ENCODE measurements at regions not wholly inside any gene's neighbourhood (a gene's known extent, or its start where the extent isn't known, plus 50 kb on each side); places are given as distances from the start of the nearest gene placed in this dataset.

GRCh38 chr4:174037049-174037448 lies 246.4 kb downstream of the FBXO8 start:
- no peaks in the 10 kb centered on the region for H3K36me3 ChIP-seq (ENCODE audit: control insufficient read depth in 2 of 2, insufficient read depth in 2 of 2, low read length in 1 of 2)
- H3K4me1 ChIP-seq (ENCODE audit: control insufficient read depth in 2 of 2, insufficient read depth in 2 of 2, low read length in 1 of 2): no peaks in the 10 kb centered on the region
- no peaks in the 10 kb centered on the region for H3K27me3 ChIP-seq (ENCODE audit: control insufficient read depth in 1 of 2, insufficient read depth in 2 of 2, low read length in 2 of 2)
- WGBS, 2 donors: 73 to 77% methylated on average over 8 of the region's 8 CpGs
- H3K9me3 ChIP-seq (ENCODE audit: control insufficient read depth in 2 of 2, insufficient read depth in 1 of 2, low read depth in 1 of 2, low read length in 1 of 2): no peaks in the 10 kb centered on the region
- H3K27ac ChIP-seq (ENCODE audit: low read depth in 2 of 2, low read length in 1 of 2): no peak overlapping the region
- H3K4me3 ChIP-seq (ENCODE audit: low read depth in 1 of 2, low read length in 2 of 2): no peak overlapping the region

- Histone ChIP-seq H3K27ac (ENCODE audit: low read depth in 2 of 2, low read length in 1 of 2) (no peak overlapping the region), H3K9me3 (ENCODE audit: control insufficient read depth in 2 of 2, insufficient read depth in 1 of 2, low read depth in 1 of 2, low read length in 1 of 2) (no peaks in the 10 kb centered on the region), H3K36me3 (ENCODE audit: control insufficient read depth in 2 of 2, insufficient read depth in 2 of 2, low read length in 1 of 2) (no peaks in the 10 kb centered on the region), H3K27me3 (ENCODE audit: control insufficient read depth in 1 of 2, insufficient read depth in 2 of 2, low read length in 2 of 2) (no peaks in the 10 kb centered on the region), H3K4me1 (ENCODE audit: control insufficient read depth in 2 of 2, insufficient read depth in 2 of 2, low read length in 1 of 2) (no peaks in the 10 kb centered on the region), H3K4me3 (ENCODE audit: low read depth in 1 of 2, low read length in 2 of 2) (no peak overlapping the region)
- 79 to 82% methylated on average over 4 of the region's 4 CpGs for WGBS, 2 donors
Measured at GRCh38 chr4:174036576-174036975, 246.9 kb downstream of the FBXO8 start.

GRCh38 chr4:174036111-174036510 lies 247.4 kb downstream of the FBXO8 start:
- Histone ChIP-seq H3K36me3 (ENCODE audit: control insufficient read depth in 2 of 2, insufficient read depth in 2 of 2, low read length in 1 of 2) (no peaks in the 10 kb centered on the region), H3K27me3 (ENCODE audit: control insufficient read depth in 1 of 2, insufficient read depth in 2 of 2, low read length in 2 of 2) (no peaks in the 10 kb centered on the region), H3K4me3 (ENCODE audit: low read depth in 1 of 2, low read length in 2 of 2) (no peak overlapping the region), H3K4me1 (ENCODE audit: control insufficient read depth in 2 of 2, insufficient read depth in 2 of 2, low read length in 1 of 2) (no peaks in the 10 kb centered on the region), H3K9me3 (ENCODE audit: control insufficient read depth in 2 of 2, insufficient read depth in 1 of 2, low read depth in 1 of 2, low read length in 1 of 2) (no peaks in the 10 kb centered on the region), H3K27ac (ENCODE audit: low read depth in 2 of 2, low read length in 1 of 2) (no peak overlapping the region)
- WGBS, 2 donors: 47 to 48% methylated on average over 2 of the region's 2 CpGs

GRCh38 chr4:174023641-174024040 lies 259.8 kb downstream of the FBXO8 start:
- H3K36me3 ChIP-seq (ENCODE audit: control insufficient read depth in 2 of 2, insufficient read depth in 2 of 2, low read length in 1 of 2): no peaks in the 10 kb centered on the region
- H3K4me1 ChIP-seq (ENCODE audit: control insufficient read depth in 2 of 2, insufficient read depth in 2 of 2, low read length in 1 of 2): no peaks in the 10 kb centered on the region
- H3K27me3 ChIP-seq (ENCODE audit: control insufficient read depth in 1 of 2, insufficient read depth in 2 of 2, low read length in 2 of 2): no peaks in the 10 kb centered on the region
- H3K27ac ChIP-seq (ENCODE audit: low read depth in 2 of 2, low read length in 1 of 2): no peak overlapping the region
- no peaks in the 10 kb centered on the region for H3K9me3 ChIP-seq (ENCODE audit: control insufficient read depth in 2 of 2, insufficient read depth in 1 of 2, low read depth in 1 of 2, low read length in 1 of 2)
- WGBS, 2 donors: 47 to 49% methylated on average over 2 of the region's 2 CpGs
- no peak overlapping the region for H3K4me3 ChIP-seq (ENCODE audit: low read depth in 1 of 2, low read length in 2 of 2)

- Histone ChIP-seq H3K4me1 (ENCODE audit: control insufficient read depth in 2 of 2, insufficient read depth in 2 of 2, low read length in 1 of 2) (no peaks in the 10 kb centered on the region), H3K27me3 (ENCODE audit: control insufficient read depth in 1 of 2, insufficient read depth in 2 of 2, low read length in 2 of 2) (no peaks in the 10 kb centered on the region), H3K4me3 (ENCODE audit: low read depth in 1 of 2, low read length in 2 of 2) (no peak overlapping the region), H3K9me3 (ENCODE audit: control insufficient read depth in 2 of 2, insufficient read depth in 1 of 2, low read depth in 1 of 2, low read length in 1 of 2) (no peaks in the 10 kb centered on the region), H3K36me3 (ENCODE audit: control insufficient read depth in 2 of 2, insufficient read depth in 2 of 2, low read length in 1 of 2) (no peaks in the 10 kb centered on the region), H3K27ac (ENCODE audit: low read depth in 2 of 2, low read length in 1 of 2) (no peak overlapping the region)
- WGBS, 2 donors: 83 to 84% methylated on average over 7 of the region's 7 CpGs
Measured at GRCh38 chr4:174018236-174018635, 265.2 kb downstream of the FBXO8 start.

- Histone ChIP-seq H3K4me1 (ENCODE audit: control insufficient read depth in 2 of 2, insufficient read depth in 2 of 2, low read length in 1 of 2) (no peaks in the 10 kb centered on the region), H3K4me3 (ENCODE audit: low read depth in 1 of 2, low read length in 2 of 2) (no peak overlapping the region), H3K9me3 (ENCODE audit: control insufficient read depth in 2 of 2, insufficient read depth in 1 of 2, low read depth in 1 of 2, low read length in 1 of 2) (no peaks in the 10 kb centered on the region), H3K27me3 (ENCODE audit: control insufficient read depth in 1 of 2, insufficient read depth in 2 of 2, low read length in 2 of 2) (no peaks in the 10 kb centered on the region), H3K27ac (ENCODE audit: low read depth in 2 of 2, low read length in 1 of 2) (no peak overlapping the region), H3K36me3 (ENCODE audit: control insufficient read depth in 2 of 2, insufficient read depth in 2 of 2, low read length in 1 of 2) (no peaks in the 10 kb centered on the region)
- 78 to 97% methylated on average over 2 of the region's 2 CpGs for WGBS, 2 donors
Measured at GRCh38 chr4:174016251-174016650, 267.2 kb downstream of the FBXO8 start.

GRCh38 chr4:174012886-174013259 lies 270.6 kb downstream of the FBXO8 start:
- no peaks in the 10 kb centered on the region for H3K27me3 ChIP-seq (ENCODE audit: control insufficient read depth in 1 of 2, insufficient read depth in 2 of 2, low read length in 2 of 2)
- no peaks in the 10 kb centered on the region for H3K4me1 ChIP-seq (ENCODE audit: control insufficient read depth in 2 of 2, insufficient read depth in 2 of 2, low read length in 1 of 2)
- H3K9me3 ChIP-seq (ENCODE audit: control insufficient read depth in 2 of 2, insufficient read depth in 1 of 2, low read depth in 1 of 2, low read length in 1 of 2): no peaks in the 10 kb centered on the region
- no peak overlapping the region for H3K27ac ChIP-seq (ENCODE audit: low read depth in 2 of 2, low read length in 1 of 2)
- no peak overlapping the region for H3K4me3 ChIP-seq (ENCODE audit: low read depth in 1 of 2, low read length in 2 of 2)
- H3K36me3 ChIP-seq (ENCODE audit: control insufficient read depth in 2 of 2, insufficient read depth in 2 of 2, low read length in 1 of 2): no peaks in the 10 kb centered on the region

- no peaks in the 10 kb centered on the region for H3K9me3 ChIP-seq (ENCODE audit: control insufficient read depth in 2 of 2, insufficient read depth in 1 of 2, low read depth in 1 of 2, low read length in 1 of 2)
- H3K27ac ChIP-seq (ENCODE audit: low read depth in 2 of 2, low read length in 1 of 2): no peak overlapping the region
- H3K4me1 ChIP-seq (ENCODE audit: control insufficient read depth in 2 of 2, insufficient read depth in 2 of 2, low read length in 1 of 2): no peaks in the 10 kb centered on the region
- no peaks in the 10 kb centered on the region for H3K27me3 ChIP-seq (ENCODE audit: control insufficient read depth in 1 of 2, insufficient read depth in 2 of 2, low read length in 2 of 2)
- no peak overlapping the region for H3K4me3 ChIP-seq (ENCODE audit: low read depth in 1 of 2, low read length in 2 of 2)
- 68 to 78% methylated on average over 4 of the region's 4 CpGs for WGBS, 2 donors
- H3K36me3 ChIP-seq (ENCODE audit: control insufficient read depth in 2 of 2, insufficient read depth in 2 of 2, low read length in 1 of 2): no peaks in the 10 kb centered on the region
Measured at GRCh38 chr4:174012135-174012885, 271.2 kb downstream of the FBXO8 start.

- Histone ChIP-seq H3K4me1 (ENCODE audit: control insufficient read depth in 2 of 2, insufficient read depth in 2 of 2, low read length in 1 of 2) (no peaks in the 10 kb centered on the region), H3K27me3 (ENCODE audit: control insufficient read depth in 1 of 2, insufficient read depth in 2 of 2, low read length in 2 of 2) (no peaks in the 10 kb centered on the region), H3K27ac (ENCODE audit: low read depth in 2 of 2, low read length in 1 of 2) (no peak overlapping the region), H3K9me3 (ENCODE audit: control insufficient read depth in 2 of 2, insufficient read depth in 1 of 2, low read depth in 1 of 2, low read length in 1 of 2) (no peaks in the 10 kb centered on the region), H3K4me3 (ENCODE audit: low read depth in 1 of 2, low read length in 2 of 2) (no peak overlapping the region), H3K36me3 (ENCODE audit: control insufficient read depth in 2 of 2, insufficient read depth in 2 of 2, low read length in 1 of 2) (no peaks in the 10 kb centered on the region)
- WGBS, 2 donors: 61 to 65% methylated on average over 3 of the region's 3 CpGs
Measured at GRCh38 chr4:174010547-174010946, 272.9 kb downstream of the FBXO8 start.

- WGBS, 2 donors: 39 to 46% methylated on average over 3 of the region's 3 CpGs
- no peaks in the 10 kb centered on the region for H3K9me3 ChIP-seq (ENCODE audit: control insufficient read depth in 2 of 2, insufficient read depth in 1 of 2, low read depth in 1 of 2, low read length in 1 of 2)
- no peak overlapping the region for H3K27ac ChIP-seq (ENCODE audit: low read depth in 2 of 2, low read length in 1 of 2)
- no peak overlapping the region for H3K4me3 ChIP-seq (ENCODE audit: low read depth in 1 of 2, low read length in 2 of 2)
- H3K27me3 ChIP-seq (ENCODE audit: control insufficient read depth in 1 of 2, insufficient read depth in 2 of 2, low read length in 2 of 2): no peaks in the 10 kb centered on the region
- H3K4me1 ChIP-seq (ENCODE audit: control insufficient read depth in 2 of 2, insufficient read depth in 2 of 2, low read length in 1 of 2): no peaks in the 10 kb centered on the region
- H3K36me3 ChIP-seq (ENCODE audit: control insufficient read depth in 2 of 2, insufficient read depth in 2 of 2, low read length in 1 of 2): no peaks in the 10 kb centered on the region
Measured at GRCh38 chr4:174009686-174010451, 273.6 kb downstream of the FBXO8 start.
